HepG2 (cell line): ENCODE measurements at regions not wholly inside any gene's neighbourhood (a gene's known extent, or its start where the extent isn't known, plus 50 kb on each side); places are given as distances from the start of the nearest gene placed in this dataset.

Experiments used
- NFE2L2 ChIP-seq: fragments of 150-350 bp; IDR thresholded peaks from 2 replicates; pipeline ENCODE4 v1.6.1; 2014; ENCODE audit warnings: low read length
- ZNF274 ChIP-seq: sonication (generic); formaldehyde crosslinking; IDR thresholded peaks from 2 replicates; pipeline ENCODE4 v1.5.1; 2020; ENCODE audit warnings: mild to moderate bottlenecking, missing genetic modification reagents
- ZNF282 ChIP-seq: fragments of 450-650 bp; IDR thresholded peaks from 2 replicates; pipeline ENCODE4 v1.6.1; 2018; ENCODE audit not compliant: partially characterized antibody

GRCh38 chr10:56269181-56269580, 91.9 kb downstream of the ZWINT start:
- no peak for TF ChIP-seq NFE2L2
- TF ChIP-seq ZNF282: no peak
- no peak for TF ChIP-seq ZNF274 (CRISPR knock-in tag)
